PC-9 (cell line): ENCODE measurements at regions not wholly inside any gene's neighbourhood (a gene's known extent, or its start where the extent isn't known, plus 50 kb on each side); places are given as distances from the start of the nearest gene placed in this dataset.

Experiments used
- BruUV-seq: library from RNA; stranded (reverse); fragments of 400-500 nt; replicated peaks from 2 replicates; lab custom pipeline; 2021; lab: Mats Ljungman, UMichigan
- CTCF ChIA-PET: fragments of 300-600 bp; sonication (Branson Sonifier 250); formaldehyde crosslinking; loops from one replicate; lab custom pipeline; 2022; ENCODE audit warnings: antibody characterized with exemption; lab: Charles Lee
- POLR2A ChIA-PET: fragments of 300-600 bp; sonication (Branson Sonifier 250); formaldehyde crosslinking; loops from one replicate; lab custom pipeline; 2022; ENCODE audit warnings: antibody characterized with exemption; ENCODE audit not compliant: unreplicated experiment; lab: Charles Lee
- DNase-seq, 2 experiments: peaks; one replicate each; pipeline versions ENCODE4 v3.0.0 to v3.0.0-alpha.2; 2015 to 2022; ENCODE audit warnings: mixed read lengths in 1 of 2
- H2AFZ ChIP-seq: fragments of 200-600 bp; sonication (generic); 2 replicates; pipeline ENCODE4 v1.8.1; 2017; ENCODE audit warnings: antibody characterized with exemption
- H3F3A ChIP-seq: fragments of 200-600 bp; sonication (generic); 2 replicates; pipeline ENCODE4 v1.8.1; 2017; ENCODE audit warnings: antibody characterized with exemption, mild to moderate bottlenecking, low read depth; ENCODE audit not compliant: insufficient read depth
- H3K27ac ChIP-seq: fragments of 200-600 bp; sonication (generic); 2 replicates; pipeline ENCODE4 v1.6.1; 2016; ENCODE audit warnings: mixed run types
- H3K27me3 ChIP-seq: fragments of 200-600 bp; sonication (generic); 2 replicates; pipeline ENCODE4 v1.6.1; 2016; ENCODE audit warnings: low read depth, mixed run types; ENCODE audit not compliant: insufficient read depth
- H3K36me3 ChIP-seq: fragments of 200-600 bp; sonication (generic); 2 replicates; pipeline ENCODE4 v1.6.1; 2016; ENCODE audit warnings: low read depth, mixed run types
- H3K4me1 ChIP-seq: fragments of 200-600 bp; sonication (generic); replicated peaks from 2 replicates; pipeline ENCODE4 v1.6.1; 2016; ENCODE audit warnings: mixed run types; ENCODE audit not compliant: insufficient read depth
- H3K4me2 ChIP-seq: fragments of 200-600 bp; sonication (generic); 2 replicates; pipeline ENCODE4 v1.6.1; 2017; ENCODE audit warnings: mixed run types
- H3K4me3 ChIP-seq: fragments of 200-600 bp; sonication (generic); 2 replicates; pipeline ENCODE4 v1.6.1; 2016; ENCODE audit warnings: mixed run types
- H3K79me2 ChIP-seq: fragments of 200-600 bp; sonication (generic); 2 replicates; pipeline ENCODE4 v1.6.1; 2017; ENCODE audit warnings: low read depth, mixed run types
- H3K9me2 ChIP-seq: fragments of 200-600 bp; sonication (generic); 2 replicates; pipeline ENCODE4 v1.8.1; 2017; ENCODE audit warnings: mild to moderate bottlenecking; ENCODE audit not compliant: insufficient read depth
- H3K9me3 ChIP-seq: fragments of 200-600 bp; sonication (generic); 2 replicates; pipeline ENCODE4 v1.8.1; 2016; ENCODE audit warnings: low read depth; ENCODE audit not compliant: insufficient read depth
- H4K20me1 ChIP-seq: fragments of 200-600 bp; sonication (generic); 2 replicates; pipeline ENCODE4 v1.8.1; 2017; ENCODE audit not compliant: insufficient read depth
- EZH2 ChIP-seq: fragments of 200-600 bp; sonication (generic); IDR thresholded peaks from 2 replicates; pipeline ENCODE4 v1.8.0; 2017; ENCODE audit warnings: antibody characterized with exemption, low read depth
- intact Hi-C: fragments of 100-400 bp; cut with micrococcal nuclease; formaldehyde crosslinking; loops from one replicate; pipeline ENCODE4 v1.10.0; 2022; ENCODE audit not compliant: unreplicated experiment
- TF ChIP-seq, protein P1 (sequence below): fragments of 200-600 bp; sonication (generic); conservative IDR thresholded peaks from 2 replicates; pipeline ENCODE4 v1.6.1; 2017; ENCODE audit warnings: mixed run types, antibody characterized with exemption, mild to moderate bottlenecking, moderate library complexity

GRCh38 chr1:68319907-68320306 is 87.6 kb upstream of the WLS start:
- no peaks in the 10 kb centered on the region for H3K79me2 ChIP-seq
- H2AFZ ChIP-seq = no peak overlapping the region
- ChIA-PET CTCF (no interaction called here), POLR2A (no interaction called here)
- no peaks in the 10 kb centered on the region for H3K4me1 ChIP-seq
- no peaks in the 10 kb centered on the region for H3K36me3 ChIP-seq
- no peak overlapping the region for H3K4me3 ChIP-seq
- no peaks in the 10 kb centered on the region for H3K9me3 ChIP-seq
- no peaks in the 10 kb centered on the region for H3F3A ChIP-seq
- H3K27me3 ChIP-seq = no peaks in the 10 kb centered on the region
- BruUV-seq = no TSS peak
- no peaks in the 10 kb centered on the region for H3K9me2 ChIP-seq
- H3K27ac ChIP-seq = no peak overlapping the region
- no peak overlapping the region for H3K4me2 ChIP-seq
- intact Hi-C loops = no loop called here
- no peak for DNase-seq
- TF ChIP-seq, protein P1, sequence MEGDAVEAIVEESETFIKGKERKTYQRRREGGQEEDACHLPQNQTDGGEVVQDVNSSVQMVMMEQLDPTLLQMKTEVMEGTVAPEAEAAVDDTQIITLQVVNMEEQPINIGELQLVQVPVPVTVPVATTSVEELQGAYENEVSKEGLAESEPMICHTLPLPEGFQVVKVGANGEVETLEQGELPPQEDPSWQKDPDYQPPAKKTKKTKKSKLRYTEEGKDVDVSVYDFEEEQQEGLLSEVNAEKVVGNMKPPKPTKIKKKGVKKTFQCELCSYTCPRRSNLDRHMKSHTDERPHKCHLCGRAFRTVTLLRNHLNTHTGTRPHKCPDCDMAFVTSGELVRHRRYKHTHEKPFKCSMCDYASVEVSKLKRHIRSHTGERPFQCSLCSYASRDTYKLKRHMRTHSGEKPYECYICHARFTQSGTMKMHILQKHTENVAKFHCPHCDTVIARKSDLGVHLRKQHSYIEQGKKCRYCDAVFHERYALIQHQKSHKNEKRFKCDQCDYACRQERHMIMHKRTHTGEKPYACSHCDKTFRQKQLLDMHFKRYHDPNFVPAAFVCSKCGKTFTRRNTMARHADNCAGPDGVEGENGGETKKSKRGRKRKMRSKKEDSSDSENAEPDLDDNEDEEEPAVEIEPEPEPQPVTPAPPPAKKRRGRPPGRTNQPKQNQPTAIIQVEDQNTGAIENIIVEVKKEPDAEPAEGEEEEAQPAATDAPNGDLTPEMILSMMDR = no peak
- TF ChIP-seq EZH2 = no peak
- no peaks in the 10 kb centered on the region for H4K20me1 ChIP-seq

DNA sequence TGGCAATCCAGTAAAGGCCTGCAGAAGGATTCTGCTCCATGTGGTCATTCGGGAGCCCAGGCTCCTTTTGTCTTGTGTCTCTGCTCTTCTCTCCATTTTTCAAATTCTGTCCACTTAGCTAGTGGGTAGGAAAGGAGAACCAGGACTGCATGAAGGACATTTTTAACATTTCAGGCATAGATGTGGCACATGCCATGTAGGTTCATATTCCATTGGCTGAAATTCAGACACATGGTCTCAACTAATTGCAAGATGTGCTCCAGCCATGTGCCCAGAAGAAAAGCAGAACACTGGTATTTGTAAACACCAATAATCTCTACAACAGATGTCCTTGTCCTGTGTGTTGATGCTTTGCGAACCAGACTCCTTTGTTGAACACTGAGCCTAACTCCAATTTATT is 85.2 kb upstream of the WLS start:
- intact Hi-C loops = no loop called here
- Histone ChIP-seq H3F3A (no peaks in the 10 kb centered on the region), H3K9me2 (no peaks in the 10 kb centered on the region), H3K4me2 (no peak overlapping the region), H4K20me1 (no peaks in the 10 kb centered on the region), H3K4me1 (no peaks in the 10 kb centered on the region), H3K27me3 (no peaks in the 10 kb centered on the region), H3K4me3 (no peak overlapping the region), H3K9me3 (no peaks in the 10 kb centered on the region), H2AFZ (peak overlapping the region; percentile 2; the same call in 1 of the 2 replicates), H3K79me2 (no peaks in the 10 kb centered on the region), H3K27ac (no peak overlapping the region), H3K36me3 (no peaks in the 10 kb centered on the region)
- TF ChIP-seq EZH2 = no peak
- TF ChIP-seq, protein P1 = no peak
- no peak for DNase-seq
- POLR2A ChIA-PET = no interaction called here
- BruUV-seq = no TSS peak
- CTCF ChIA-PET = no interaction called here

GRCh38 chr1:68314151-68314780 is 81.9 kb upstream of the WLS start:
- H3K27me3 ChIP-seq = no peaks in the 10 kb centered on the region
- no peaks in the 10 kb centered on the region for H4K20me1 ChIP-seq
- CTCF ChIA-PET = no interaction called here
- H3K4me1 ChIP-seq = no peaks in the 10 kb centered on the region
- no peaks in the 10 kb centered on the region for H3F3A ChIP-seq
- no TSS peak for BruUV-seq
- H3K27ac ChIP-seq = no peak overlapping the region
- H3K4me3 ChIP-seq = no peak overlapping the region
- TF ChIP-seq, protein P1 = no peak
- TF ChIP-seq EZH2 = no peak
- no peak overlapping the region for H3K4me2 ChIP-seq
- H3K36me3 ChIP-seq = no peaks in the 10 kb centered on the region
- H3K9me2 ChIP-seq = no peaks in the 10 kb centered on the region
- no peak for DNase-seq
- POLR2A ChIA-PET = no interaction called here
- H3K79me2 ChIP-seq = no peaks in the 10 kb centered on the region
- H2AFZ ChIP-seq = no peak overlapping the region
- no peaks in the 10 kb centered on the region for H3K9me3 ChIP-seq
- intact Hi-C loops = no loop called here
